H1 (cell line): ENCODE measurements at regions not wholly inside any gene's neighbourhood (a gene's known extent, or its start where the extent isn't known, plus 50 kb on each side); places are given as distances from the start of the nearest gene placed in this dataset.

Experiments
- MAFK ChIP-seq: IDR thresholded peaks from 2 replicates; pipeline ENCODE4 v1.6.1; 2012; ENCODE audit warnings: low read depth, mild to moderate bottlenecking, improper control_type of control experiment, low read length
- MAX ChIP-seq: IDR thresholded peaks from 2 replicates; pipeline ENCODE4 v1.6.1; 2012; ENCODE audit warnings: inconsistent platforms

- TF ChIP-seq MAX: no peak
- TF ChIP-seq MAFK: no peak
Measured at GRCh38 chr13:108433976-108434755, 164.6 kb downstream of the TNFSF13B start.
